Activated effector memory CD4-positive, alpha-beta T cell treated with Interleukin-2 at 50 U/mL for 16 hours (primary cell): ENCODE measurements at regions not wholly inside any gene's neighbourhood (a gene's known extent, or its start where the extent isn't known, plus 50 kb on each side); places are given as distances from the start of the nearest gene placed in this dataset.
A peak's percentile ranks its signal among the peaks of the same experiment; 100 is the strongest.

ENCODE experiments used
- DNase-seq: peaks from one replicate; pipeline ENCODE4 v3.0.0-alpha.2; 2020

DNA sequence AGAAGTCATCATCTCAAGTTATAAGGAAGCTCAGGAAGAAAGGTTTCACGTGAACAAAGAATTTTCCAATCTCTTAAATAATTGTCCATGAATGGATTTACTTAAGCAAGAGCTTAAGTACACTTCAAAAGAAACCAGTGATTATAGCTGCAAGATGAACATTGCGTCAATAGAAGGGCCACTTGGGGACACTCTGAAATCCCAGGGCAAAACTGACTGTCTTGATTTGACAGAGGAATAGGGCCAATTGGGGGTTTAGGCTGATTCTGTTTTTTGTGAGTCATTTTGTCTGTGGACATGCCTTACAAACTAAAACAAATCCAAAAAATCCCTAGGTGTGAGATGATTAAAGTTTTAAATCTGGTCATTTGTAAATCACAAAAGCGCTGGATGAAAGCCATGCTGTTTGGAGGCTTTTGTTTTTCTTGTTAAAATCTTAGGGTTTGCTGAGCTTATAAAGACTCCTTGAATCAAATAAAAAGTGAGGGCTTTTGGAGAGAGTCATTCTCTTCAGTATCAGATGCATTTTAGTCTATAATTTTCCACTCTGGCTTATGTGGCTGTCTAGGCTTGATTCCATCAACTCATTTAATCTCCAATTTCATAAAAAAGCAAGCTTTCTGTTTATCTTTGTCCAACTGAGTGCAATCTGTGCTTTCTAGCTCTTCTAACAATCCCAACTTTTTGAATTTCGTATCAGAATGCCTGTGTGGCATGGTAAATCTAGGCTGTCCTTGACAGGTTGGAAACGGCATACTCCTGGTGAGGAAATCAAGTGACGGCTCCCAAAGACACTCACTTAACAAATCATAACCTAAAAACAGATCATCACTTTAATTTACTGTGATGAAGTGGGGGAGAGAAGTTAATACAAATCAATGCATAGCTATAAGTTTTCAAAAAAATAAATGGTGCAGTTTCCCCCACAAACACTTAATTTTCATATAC lies 98.2 kb upstream of the SOX9 start:
- no peak for DNase-seq

DNA sequence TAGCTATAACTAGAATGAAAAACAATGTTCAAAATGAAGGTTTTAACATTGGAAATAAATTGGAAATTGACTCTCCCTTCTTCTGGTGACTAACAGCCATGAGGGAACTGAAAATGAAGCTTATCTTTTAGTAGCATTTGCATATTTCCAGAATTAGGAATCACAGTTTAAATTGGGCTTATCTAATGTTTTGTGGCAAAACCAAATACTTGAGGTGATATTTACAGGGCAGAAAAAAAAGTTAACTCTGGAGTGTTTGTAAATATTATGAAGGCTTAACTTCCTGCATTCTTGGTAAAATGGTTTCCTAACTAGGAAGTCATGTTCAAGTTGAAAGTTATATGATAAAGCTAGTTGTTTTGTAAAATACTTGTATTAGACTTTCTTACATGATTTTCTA lies 96.4 kb upstream of the SOX9 start:
- DNase-seq: no peak

DNA sequence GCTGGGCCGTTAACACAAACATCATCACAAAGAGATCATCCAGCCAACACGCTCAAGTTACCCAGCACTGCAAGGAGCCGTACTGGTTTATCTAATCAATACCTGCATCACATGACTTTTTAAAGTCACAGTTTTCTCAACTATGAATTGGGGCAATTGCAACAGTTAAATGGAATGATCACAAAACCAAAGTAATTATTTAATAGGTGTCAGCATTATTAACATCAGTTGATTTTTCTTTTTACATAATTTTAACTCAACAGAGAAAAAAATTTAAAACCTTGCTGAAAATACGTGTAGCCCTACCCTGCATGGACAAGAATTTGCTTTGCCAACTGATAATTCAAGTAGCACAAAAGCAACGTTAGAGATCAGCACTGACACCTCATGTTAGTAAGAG lies 95.7 kb upstream of the SOX9 start:
- DNase-seq: no peak

DNA sequence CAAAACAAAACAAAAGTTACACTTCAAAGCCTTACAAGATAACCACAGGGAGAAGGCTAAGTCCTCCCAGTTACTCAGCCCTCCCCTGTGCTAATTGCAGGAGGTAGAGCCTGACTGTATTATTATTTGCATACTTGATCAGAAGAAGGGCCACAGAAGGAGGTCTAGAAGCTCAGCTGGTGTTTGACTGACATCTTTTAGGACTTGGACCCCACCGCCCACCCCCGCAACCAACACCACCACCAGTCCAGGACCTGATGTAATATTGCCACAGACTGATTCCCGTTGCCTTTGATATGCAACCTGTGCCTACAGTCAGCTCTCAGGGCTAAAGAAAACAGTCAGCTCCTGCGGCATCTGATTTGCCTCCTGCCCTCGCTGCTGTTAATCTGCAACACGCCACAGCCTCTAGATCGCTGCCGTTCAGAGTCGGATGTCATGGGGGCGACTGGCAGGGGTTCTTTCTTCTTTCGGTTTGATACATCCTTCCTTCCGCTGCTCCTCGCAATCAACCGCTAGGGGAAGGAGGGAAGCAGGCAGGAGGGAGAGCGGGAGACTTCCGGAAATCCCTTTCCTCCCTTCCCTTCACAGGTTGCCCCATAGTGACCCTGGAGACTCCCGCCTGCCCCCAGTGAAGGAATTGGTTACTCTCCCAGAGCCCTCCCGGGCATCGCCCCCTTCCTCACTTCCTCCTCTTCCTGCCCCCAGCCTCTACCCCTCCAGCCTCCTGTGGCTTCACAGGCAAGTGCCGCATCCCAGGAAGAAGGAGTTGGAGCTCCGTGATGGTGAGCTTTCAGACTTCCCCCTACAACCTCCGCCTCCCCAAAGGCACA lies 90.5 kb upstream of the SOX9 start:
- DNase-seq: peak; percentile 2

DNA sequence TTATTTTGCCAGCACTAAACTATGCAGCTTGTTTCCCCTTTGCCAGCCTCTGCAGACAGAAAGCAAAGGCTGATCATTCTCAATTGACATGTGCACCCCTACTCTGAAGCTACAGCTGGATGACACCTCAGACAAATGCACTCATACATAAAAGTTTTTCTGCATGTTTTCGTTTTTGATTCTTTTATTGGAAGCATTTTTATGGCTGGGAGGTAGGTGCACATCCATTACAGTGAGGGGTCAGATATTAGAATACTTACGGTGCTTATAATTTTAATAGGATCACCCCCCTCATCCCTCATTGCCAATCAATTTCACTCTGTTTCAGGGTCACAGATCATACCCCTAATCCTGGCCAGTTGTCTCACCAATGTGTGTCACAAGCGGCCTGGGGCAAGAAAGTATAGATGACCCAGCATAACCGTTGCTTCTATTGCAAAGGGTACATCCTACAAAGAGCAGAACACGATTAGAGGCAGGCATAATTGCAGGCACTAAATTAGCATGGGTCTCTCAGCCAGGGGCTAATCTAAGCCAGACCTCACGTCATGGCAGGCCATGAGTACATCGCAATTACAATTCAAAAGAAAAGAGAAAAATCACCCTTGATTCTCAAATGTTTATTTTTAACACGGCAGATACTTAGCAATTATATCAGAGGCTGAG lies 89.5 kb upstream of the SOX9 start:
- no peak for DNase-seq

DNA sequence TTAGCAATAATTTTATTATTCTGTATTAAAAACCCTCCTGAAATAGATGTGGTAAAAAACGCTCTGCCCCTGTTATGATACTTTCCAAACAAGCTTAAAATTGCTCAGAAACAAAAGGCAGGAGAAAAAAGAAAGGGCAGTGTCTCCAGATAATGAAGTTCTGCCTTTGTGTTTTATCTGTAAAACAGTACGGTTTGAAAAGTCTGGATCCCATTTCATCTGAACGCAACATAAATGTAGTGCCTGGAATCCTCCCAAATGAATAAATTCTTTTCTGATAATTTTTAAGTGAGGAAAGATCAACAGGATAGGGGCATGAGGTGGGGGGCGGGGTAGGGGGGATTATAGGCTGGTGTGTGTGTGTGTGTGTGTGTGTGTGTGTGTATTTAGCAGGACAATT lies 87.5 kb upstream of the SOX9 start:
- DNase-seq: no peak

DNA sequence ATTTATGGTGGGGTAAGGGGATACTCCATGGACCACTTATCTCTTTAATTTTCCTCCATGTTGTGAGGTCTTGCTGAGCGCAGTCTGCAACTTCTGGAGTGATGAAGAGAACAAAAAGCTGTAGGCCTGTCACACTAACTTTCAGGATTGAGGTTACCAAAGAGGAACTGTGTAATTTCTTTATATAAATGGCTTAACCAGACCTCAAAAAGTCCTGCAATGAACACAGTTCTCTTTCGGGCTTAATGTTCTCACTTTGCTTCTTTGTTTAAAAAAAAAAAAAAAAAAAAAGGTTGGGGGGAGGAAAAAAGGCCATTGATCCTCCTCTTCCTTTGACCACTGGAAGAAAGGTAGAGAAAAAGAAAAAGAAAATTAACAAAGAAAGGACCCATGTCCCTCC lies 86.8 kb upstream of the SOX9 start:
- DNase-seq: no peak

DNA sequence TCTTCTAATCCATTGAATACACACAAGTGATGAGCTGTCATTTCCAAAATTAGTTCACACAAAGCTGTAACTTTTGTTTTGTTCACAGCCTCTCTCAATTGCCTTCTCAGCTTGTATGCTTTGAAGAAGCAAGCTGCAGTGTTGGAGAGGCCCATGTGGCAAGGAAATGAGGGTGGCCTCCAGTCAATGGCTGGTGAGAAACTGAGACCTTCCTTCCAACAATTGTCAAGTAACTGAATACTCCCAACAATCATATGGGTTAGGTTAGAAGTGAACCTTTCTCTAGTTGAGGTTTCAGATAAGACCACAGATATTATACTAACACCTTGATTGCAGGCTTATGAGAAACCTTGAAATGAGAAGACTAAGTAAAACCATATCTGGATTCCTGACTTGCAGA lies 82.4 kb upstream of the SOX9 start:
- DNase-seq: no peak

DNA sequence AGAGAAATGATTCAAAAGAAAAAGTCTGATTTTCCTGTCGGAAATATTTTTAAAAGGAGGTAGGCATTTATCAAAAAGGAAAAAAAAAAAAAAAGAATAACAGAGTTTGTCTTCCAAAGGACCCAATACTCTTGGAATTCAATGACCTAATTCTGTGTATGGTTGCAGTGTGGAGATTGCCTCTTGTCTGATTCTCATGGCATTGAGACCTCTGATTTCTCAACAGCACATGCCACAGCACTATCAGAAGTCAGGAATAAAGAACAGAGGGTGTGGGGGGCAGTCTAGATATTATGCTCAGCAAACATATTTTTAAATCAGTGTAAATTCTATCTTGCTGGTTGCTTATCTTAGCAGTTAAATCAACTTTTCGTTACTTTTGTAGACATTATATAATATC lies 81.3 kb upstream of the SOX9 start:
- no peak for DNase-seq

DNA sequence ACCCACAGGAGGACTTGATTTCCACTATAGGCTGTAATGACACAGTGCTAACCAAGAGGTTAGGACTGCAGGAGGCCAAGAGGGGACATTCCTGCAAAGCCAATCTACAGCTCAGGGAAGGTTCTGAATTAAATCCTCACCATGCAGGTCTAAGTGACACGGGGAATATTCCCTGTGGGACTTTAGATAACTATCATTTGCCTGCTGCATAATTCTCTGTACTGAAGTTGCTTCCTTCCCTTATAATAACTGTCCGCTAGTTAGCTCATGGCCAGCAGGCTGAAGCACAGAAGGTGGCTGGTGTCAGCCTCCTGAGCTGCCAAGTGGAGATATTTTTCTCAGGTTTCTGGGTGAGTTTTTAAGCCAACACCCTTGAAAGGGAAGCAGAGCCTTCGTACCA lies 74.6 kb upstream of the SOX9 start:
- no peak for DNase-seq

DNA sequence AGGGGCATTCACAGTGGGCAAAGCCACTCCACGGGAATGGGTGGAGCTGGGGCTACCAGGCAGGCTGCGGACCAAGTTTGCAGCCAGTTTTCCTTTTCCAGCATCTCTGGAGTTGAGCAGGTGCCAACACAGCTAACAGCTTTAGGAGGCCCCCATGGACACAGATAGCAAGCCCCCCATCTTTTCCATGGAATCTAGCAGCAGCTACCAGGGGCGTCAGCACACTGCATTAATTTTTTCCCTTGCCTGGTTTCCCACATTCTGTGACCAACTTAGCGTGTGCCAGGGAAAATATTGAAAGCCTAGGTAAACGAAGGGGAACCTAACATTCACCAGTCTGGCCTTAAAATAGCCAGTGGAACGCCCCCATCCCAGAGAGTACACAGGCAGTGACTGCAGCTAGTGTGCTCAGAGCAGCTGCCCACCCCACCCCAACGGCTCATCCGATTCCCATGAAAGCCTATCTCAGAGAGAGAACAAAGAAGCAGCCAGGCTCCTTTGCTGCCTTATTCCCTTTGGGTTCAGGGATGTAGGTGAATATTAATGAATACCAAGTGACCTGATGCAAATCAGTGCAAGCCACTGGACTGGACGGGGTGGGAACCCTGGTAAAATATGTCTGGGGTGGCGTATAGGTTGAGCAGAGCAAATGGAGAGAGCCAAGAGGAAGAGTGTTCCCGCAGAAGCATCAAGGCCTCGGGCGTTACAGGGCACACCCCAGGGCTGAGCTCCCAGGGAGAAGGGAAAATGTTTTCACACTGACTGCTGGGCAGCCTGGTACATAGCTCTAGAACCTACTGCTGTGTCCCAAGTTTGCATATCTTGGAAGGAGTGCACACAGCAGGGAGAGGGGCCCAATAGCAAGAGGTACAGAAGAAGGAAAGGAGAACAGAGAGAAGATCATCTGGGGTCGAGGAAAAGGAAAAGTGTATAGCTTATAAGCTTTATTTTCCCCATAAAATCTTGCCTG lies 73.9 kb upstream of the SOX9 start:
- DNase-seq: no peak

DNA sequence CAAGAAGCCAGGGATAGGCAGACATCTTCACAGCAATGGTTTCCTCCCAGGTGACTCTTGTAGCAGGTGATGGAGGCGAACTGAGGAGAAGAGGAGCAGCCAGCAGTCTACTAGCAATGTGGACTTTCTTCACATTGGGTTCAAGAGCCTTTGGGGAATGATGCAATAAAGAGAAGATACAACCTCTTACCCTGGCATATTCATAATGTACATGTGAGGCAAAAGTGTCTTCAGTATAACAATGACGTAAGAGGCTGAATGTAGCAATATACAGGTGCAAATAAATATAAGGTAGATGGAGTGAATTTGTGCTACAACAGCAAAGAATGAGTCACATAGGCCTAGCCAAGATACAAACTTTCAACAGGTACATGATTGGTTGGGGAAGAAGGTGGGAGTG lies 70.9 kb upstream of the SOX9 start:
- no peak for DNase-seq

DNA sequence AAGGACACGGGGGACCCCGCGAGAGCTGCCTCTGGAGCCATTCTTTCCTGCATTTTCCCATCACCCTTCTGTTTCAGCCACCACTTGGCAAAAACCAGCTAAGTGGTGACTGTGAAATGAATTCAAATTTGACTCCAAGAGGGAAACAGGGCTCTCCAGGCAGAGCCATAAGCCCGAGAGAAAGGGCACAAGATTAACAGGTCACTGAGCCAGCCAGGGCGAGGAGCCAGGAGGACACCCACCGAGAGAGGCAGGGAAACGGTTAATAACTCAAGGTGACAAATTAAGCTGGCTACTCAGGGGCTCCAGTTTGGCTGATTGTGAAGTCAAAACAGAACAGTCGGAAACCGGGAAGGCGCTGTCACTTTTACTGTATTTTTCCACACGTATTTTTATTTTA lies 67.8 kb upstream of the SOX9 start:
- no peak for DNase-seq

DNA sequence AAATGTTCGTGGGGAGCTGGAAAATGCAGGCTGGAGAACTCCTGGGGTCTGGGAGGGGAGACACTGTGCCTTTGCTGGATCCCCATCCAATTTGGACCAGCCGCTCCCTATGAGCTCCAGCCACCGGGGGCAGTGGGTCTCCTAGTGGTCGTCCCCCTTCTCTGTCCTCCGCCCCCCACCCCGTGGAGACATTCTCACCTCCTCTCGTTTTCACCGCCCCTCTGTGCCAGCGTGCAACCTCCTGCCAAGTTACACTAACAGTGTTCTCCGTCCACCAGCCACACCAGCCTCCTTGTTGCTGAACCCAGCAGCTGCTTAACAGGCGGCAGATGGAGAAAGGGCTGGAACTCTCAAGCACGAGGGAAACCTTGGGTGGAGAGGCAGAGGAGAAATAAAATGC lies 67.4 kb upstream of the SOX9 start:
- no peak for DNase-seq

DNA sequence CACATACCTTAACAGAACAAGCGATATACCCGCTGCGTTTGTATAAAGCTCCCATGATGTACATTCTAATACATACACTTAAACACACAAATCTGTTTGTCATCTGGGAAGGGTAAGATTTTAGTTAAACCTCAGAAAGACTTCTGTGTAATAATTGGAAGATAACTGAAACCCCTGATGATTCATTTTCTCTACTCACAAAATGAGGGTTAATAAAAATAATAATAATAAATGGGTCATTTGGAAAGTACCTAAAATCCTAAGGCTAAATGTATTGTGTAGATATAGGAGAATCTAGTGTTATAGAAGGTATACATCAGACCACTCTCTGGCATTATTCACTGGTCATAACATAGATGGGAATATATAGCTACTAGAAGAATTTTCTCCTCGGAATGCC lies 64.7 kb upstream of the SOX9 start:
- no peak for DNase-seq

DNA sequence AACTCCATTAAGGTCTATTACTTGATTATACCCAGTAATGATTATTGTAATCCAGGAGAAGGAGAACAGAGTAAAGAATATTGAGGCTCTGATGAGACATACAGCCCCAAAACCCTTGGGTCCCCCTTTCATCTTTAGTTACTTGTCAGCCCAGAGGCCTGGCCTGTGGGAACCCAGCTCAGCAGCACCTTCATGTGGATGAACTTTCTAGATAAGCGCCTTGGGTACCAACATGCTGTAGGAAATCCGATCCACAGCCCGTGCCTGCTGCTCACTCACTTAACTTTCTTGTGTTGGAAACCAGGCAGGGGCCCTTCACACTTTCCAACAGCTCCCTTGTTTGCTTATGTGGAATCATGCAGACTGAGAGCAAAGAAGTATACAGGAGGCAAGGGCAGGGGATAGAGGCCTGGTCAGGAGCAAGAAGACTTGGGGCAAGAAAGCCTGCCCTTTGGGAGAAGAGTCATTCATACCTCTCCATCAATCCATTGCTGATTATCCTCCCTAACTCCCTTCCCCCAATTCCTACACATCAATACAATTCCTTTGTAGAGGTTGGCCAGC lies 64.0 kb upstream of the SOX9 start:
- no peak for DNase-seq

DNA sequence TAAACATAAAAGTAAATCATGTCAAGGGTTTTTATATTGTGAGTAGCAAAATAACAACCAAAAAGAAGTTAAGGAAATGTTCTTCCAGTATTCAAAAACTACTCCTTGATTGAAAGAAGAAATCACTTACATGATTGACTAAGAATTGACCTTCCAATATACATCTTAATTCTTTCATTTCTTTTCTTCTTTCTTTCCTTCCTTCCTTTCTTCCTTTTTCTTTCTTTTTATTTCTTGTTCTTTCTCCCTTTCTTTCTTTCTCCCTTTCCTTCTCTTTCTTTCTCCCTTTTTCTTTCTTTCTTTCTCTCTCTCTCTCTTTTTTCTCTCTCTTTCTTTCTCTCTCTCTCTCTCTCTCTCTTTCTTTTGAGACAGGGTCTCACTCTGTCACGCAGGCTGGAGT lies 60.7 kb upstream of the SOX9 start:
- DNase-seq: no peak

DNA sequence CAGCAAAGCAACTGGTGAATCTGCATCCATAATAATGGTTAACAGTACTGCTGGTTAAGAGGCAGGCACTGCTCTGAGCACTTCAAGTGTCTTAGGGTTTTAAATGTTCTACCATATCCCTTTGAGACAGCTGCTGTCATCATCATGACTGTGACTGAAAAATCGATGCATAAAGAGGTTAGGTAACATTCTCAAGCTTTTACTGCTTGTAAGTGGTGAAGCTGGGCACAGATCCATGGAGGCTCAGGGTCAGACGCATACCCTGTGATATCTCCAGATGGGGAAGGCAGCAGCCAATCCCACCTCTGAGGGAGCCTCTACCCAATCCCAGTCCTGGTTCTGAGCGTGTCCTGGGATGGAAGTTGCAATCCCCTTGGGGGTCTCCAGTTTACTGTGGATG lies 57.6 kb upstream of the SOX9 start:
- no peak for DNase-seq

DNA sequence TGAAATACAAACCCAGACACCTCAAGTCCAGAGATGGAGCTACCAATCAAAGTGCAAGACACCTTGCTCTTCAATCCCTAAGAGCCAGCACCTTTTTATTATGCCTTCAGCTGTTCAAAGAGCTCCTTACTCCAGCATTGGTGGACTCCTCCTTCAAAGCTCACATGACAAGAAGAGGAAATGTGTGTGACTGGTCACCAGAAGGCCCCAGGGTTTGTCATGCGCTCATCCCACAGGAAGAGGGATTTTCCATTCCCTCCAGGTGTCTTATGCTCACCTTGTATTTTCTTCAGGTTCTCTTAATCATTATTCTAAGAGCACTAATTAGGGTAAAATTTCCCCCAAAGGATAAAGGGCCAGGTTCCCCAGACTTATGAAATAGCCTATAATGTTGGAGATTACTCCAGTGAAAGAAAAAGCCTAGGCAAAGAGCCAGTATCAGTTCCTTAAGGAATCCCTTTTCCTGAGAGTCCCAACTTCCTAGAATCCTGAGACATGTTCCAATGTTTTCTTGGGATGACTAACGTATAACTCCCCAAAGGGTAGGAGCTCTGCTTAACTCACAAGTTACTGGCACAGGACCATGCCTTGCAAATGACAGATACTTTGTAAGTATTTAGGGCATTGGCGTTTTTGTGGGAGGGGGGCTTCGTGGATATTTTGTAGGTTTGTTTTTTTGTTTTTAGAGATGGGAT lies 56.9 kb upstream of the SOX9 start:
- no peak for DNase-seq

DNA sequence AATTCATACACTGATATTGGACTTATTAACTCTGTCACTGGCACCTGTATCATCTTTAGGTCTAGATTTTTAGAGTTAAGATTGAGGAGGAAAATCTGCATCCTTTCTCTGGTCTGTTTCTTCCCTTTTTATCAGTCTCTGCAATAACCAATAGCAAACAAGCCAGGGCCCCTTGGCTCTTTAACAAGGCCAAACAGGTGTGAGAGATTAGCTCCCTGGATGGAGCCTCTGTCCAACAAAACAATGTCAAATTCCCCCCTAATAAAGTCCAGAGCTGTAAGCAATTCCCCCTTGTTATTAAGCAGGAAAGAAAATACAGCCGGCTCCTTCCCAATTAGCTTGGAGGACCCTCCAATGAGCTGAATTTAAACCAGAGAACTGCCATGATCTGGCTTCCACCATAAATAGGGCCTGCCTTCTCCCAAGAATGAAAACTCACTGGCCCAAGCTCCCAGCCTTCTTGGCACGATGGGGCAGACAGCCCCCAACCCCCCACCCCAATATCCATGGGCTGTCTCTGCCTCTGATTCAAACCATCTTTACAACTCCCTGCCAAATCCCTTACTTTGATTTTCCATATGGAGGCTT lies 56.1 kb upstream of the SOX9 start:
- DNase-seq: no peak

DNA sequence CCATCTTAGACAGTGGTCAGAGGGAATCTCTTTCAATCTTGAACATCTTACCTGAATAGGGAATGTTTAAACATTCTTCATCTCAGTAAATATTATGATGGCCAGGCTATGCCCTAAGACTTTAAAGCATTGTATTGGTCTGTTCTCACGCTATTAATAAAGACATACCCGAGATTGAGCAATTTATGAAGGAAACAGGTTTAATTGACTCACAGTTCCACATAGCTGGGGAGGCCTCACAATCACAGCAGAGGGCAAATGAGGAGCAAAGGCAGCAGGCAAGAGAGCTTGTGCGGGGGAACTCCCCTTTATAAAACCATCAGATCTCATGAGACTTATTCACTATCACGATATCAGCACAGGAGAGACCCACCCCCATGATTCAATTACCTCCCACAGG lies 55.3 kb upstream of the SOX9 start:
- DNase-seq: no peak
